ENCODE measurements at regions not wholly inside any gene's neighbourhood (a gene's known extent, or its start where the extent isn't known, plus 50 kb on each side); places are given as distances from the start of the nearest gene placed in this dataset.

GRCh38 chr11:134835561-134835960, 423.5 kb upstream of the B3GAT1 start:
- no peak for TF ChIP-seq CTCF (conservative IDR thresholded peaks at IDR 0.05)
- Histone ChIP-seq H2BK12ac (ENCODE audit: insufficient read length, low read depth, low read length) (no peak overlapping the region), H3K4me2 (ENCODE audit: insufficient read depth, insufficient read length, low read length) (no peak overlapping the region), H3K9ac (ENCODE audit: extremely low read depth, insufficient read length, low read length) (no peak overlapping the region), H3K23ac (ENCODE audit: insufficient read length, low read depth, low read length) (no peak overlapping the region), H3K18ac (ENCODE audit: insufficient read length, low read depth, low read length) (no peak overlapping the region), H4K20me1 (ENCODE audit: control insufficient read depth, insufficient read depth, insufficient read length) (no peaks in the 10 kb centered on the region), H3K4me1 (ENCODE audit: insufficient read depth, low read length) (no peaks in the 10 kb centered on the region), H3K27ac (ENCODE audit: insufficient read length, low read depth, low read length) (no peak overlapping the region), H2BK20ac (ENCODE audit: low read depth, low read length, poor library complexity, severe bottlenecking) (no peak overlapping the region), H3K79me1 (ENCODE audit: insufficient read depth, low read depth, low read length, poor library complexity, severe bottlenecking) (no peaks in the 10 kb centered on the region), H4K5ac (ENCODE audit: insufficient read length, low read depth, low read length) (no peak overlapping the region), H2BK15ac (ENCODE audit: low read depth, low read length) (no peak overlapping the region), H3K4ac (ENCODE audit: low read depth, low read length) (no peak overlapping the region), H2BK120ac (ENCODE audit: low read depth, low read length, poor library complexity, severe bottlenecking) (no peak overlapping the region), H3T11ph (ENCODE audit: low read length) (no peak overlapping the region), H2BK5ac (ENCODE audit: insufficient read length, low read length) (no peak overlapping the region), H3K9me3 (ENCODE audit: control insufficient read depth, low read depth, low read length) (no peaks in the 10 kb centered on the region), H3K27me3 (ENCODE audit: insufficient read depth, low read length) (no peaks in the 10 kb centered on the region), H4K8ac (replicated peaks; ENCODE audit: insufficient read length, low read depth, low read length) (no peak overlapping the region), H4K91ac (ENCODE audit: insufficient read length, low read depth, low read length) (no peak overlapping the region), H3K14ac (ENCODE audit: insufficient read depth, low read length) (no peak overlapping the region), H3K56ac (ENCODE audit: insufficient read length, low read depth, low read length) (no peak overlapping the region), H2AFZ (ENCODE audit: low read length) (no peak overlapping the region), H3K79me2 (ENCODE audit: insufficient read depth, low read length) (no peaks in the 10 kb centered on the region), H3K23me2 (ENCODE audit: insufficient read length, low read depth, low read length, poor library complexity, severe bottlenecking) (no peaks in the 10 kb centered on the region), H2AK5ac (ENCODE audit: insufficient read length, low read length) (no peak overlapping the region)
- H3K36me3 Mint-ChIP-seq (ENCODE audit: insufficient read depth in 1 of 3, low read depth in 3 of 3): no peaks in the 10 kb centered on the region
- H3K4me1 Mint-ChIP-seq: no peaks in the 10 kb centered on the region
- peaks cover 9 to 12% of the 10 kb centered on the region in 2 experiments for H3K9me3 Mint-ChIP-seq
- no CpG with 5 or more reads among the region's 5 CpGs for WGBS (ENCODE audit: extremely low coverage, insufficient read length, low lambda C conversion rate)
- peaks cover 32% of the 10 kb centered on the region for H3K27me3 Mint-ChIP-seq (ENCODE audit: low read depth)
- no peak overlapping the region for H3K4me3 Mint-ChIP-seq
- H3K27ac Mint-ChIP-seq: no peak overlapping the region
- DNase-seq: no peak
